CD4-positive, alpha-beta T cell treated with Interleukin-4 for 4 hours (primary cell): ENCODE measurements at regions not wholly inside any gene's neighbourhood (a gene's known extent, or its start where the extent isn't known, plus 50 kb on each side); places are given as distances from the start of the nearest gene placed in this dataset.

Source experiments
- DNase-seq: peaks from one replicate; pipeline ENCODE4 v3.0.0-alpha.2; 2020

DNA sequence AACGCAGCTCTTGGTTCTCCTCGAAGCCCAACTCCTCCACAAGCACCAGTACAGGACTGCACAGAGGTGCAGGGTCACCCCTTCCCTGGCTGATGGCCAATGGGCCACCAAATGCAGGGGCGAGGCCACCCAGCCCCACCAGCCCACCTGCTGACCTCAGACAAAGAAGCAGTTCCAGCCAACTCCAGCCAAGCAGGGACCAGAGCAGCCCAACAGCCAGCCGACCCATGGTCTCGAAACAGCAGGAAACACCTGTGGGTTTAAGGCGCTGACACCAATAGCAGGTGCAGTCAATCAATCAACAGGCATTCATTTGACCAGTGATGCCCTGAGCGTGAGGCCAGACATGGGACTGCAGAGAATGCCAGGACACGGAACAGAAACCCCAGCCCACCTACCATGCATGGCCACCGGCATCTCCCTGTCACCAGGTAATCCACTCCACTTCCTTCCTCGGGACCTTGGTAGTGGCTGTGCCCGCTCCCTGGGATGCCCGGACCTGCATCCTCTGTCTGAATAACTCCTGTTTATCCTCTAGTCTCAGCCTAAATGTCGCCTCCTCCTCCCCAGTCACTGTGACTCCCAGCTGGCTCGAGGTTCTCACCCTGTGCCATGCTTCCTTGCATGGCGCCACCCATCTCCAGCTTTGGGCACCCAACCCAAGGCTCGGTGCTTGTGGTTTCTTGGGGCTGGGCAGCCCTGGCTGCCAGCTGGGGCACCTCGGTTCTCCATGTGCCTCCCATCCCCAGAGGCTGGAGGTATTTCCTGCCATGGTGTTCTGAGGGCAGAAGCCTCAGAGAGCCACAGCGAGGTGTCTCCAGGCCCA is 1475.4 kb downstream of the BRD1 start:
- DNase-seq = no peak

GRCh38 chr22:48351376-48352085 is 1476.1 kb downstream of the BRD1 start:
- no peak for DNase-seq

DNA sequence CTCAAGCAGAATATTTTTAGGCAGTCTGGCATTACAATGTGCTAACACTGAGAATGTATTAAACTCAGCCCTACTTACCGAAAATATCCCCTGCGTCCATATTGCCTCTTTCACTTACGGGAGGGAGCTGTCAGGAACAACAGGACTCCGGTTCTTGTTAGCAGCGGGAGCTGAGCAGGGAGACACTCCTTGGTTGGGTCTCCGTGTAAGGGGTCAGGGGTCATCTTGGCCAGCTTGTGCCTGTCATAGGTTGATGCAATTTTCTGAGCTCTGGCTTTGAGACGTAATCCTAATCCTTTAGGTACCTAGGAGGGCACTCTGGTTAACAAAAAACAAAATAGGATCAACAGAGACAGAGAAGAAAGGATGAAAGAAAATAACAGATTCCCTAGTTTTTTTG is 1477.2 kb downstream of the BRD1 start:
- no peak for DNase-seq

- DNase-seq = no peak
These were observed 1478.8 kb downstream of the BRD1 start for GRCh38 chr22:48348855-48349254.

- DNase-seq = no peak
These were observed 1480.4 kb downstream of the BRD1 start for GRCh38 chr22:48347311-48347710.

- DNase-seq = no peak
These were observed 1480.8 kb downstream of the BRD1 start for GRCh38 chr22:48346911-48347310.

DNA sequence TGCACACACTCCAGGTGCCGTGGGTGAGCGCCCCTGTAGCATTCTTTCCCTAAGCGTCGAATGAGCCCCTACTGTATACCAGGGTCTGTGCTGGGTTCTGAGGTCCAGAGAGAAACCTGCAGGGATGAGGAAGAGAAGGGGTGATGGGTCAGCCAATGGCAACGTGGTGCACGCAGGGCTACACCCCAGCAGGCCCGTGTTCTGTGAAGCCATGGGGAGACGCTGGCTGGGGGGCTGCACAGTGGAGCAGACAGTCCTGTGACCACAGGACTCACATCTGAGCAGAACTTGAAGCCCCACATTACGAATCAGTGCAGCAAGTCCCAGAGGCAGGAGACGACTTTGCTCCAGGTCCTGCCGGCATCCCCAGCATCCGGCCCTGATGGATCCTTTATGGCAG is 1481.4 kb downstream of the BRD1 start:
- DNase-seq = no peak

DNA sequence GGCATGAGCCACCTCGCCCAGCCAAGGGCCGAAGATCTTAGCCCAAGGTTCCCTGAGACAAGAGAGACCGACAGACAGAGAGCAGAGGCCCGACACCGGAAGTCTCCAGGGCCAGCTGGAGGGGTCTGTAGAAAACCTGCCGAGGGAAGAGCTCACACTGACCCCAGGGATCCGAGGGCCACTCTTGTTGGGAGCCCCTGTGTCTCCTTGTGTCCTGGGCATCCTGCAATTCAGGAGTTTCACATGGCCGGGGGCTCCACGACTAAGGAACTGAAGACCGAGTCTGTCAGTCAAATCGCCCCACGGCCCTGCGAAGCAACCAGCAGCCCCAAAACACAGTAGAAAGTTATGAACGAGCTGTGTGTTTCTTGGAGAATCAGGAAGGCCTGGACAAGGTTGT is 1482.0 kb downstream of the BRD1 start:
- DNase-seq = no peak

DNA sequence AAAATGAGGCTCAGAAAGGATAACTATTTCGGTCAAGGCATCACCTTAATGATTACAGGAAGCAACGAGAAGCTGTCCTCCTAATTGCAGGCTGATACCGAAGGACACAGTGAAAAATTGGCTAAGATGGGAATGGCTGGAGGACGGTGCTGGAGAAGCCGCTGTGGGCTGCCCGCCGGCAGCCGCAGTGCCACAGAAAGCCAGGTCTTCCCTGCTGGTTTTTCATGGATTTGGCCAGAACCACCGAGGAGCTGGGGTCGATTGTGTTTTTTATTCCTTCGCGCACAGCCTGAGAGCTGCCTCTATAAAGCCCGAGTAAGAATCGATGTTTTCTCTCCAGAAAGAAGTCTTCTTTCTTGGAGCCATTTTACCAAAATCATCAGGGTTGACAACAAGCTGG is 1484.2 kb downstream of the BRD1 start:
- no peak for DNase-seq

DNA sequence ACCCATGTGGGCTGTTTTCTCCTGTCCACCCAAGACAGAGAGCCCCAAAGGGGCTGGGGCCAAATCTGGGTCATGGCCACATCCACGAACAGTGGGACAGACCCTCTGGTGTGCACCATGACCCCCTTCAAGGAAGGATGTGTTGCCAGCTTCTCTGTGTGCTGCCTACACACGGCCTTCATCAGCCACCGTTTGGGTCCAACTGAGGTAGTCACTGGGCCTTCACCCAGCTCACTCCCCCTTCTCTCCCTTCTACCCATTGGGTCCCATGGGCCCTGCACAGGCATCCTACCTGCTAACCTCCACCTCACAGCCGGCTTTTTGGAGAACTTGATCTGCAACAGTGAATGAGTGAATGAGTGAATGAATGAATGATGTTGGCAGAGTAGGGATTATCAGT is 1484.9 kb downstream of the BRD1 start:
- DNase-seq = no peak

GRCh38 chr22:48342016-48342415 is 1485.7 kb downstream of the BRD1 start:
- DNase-seq = no peak

DNA sequence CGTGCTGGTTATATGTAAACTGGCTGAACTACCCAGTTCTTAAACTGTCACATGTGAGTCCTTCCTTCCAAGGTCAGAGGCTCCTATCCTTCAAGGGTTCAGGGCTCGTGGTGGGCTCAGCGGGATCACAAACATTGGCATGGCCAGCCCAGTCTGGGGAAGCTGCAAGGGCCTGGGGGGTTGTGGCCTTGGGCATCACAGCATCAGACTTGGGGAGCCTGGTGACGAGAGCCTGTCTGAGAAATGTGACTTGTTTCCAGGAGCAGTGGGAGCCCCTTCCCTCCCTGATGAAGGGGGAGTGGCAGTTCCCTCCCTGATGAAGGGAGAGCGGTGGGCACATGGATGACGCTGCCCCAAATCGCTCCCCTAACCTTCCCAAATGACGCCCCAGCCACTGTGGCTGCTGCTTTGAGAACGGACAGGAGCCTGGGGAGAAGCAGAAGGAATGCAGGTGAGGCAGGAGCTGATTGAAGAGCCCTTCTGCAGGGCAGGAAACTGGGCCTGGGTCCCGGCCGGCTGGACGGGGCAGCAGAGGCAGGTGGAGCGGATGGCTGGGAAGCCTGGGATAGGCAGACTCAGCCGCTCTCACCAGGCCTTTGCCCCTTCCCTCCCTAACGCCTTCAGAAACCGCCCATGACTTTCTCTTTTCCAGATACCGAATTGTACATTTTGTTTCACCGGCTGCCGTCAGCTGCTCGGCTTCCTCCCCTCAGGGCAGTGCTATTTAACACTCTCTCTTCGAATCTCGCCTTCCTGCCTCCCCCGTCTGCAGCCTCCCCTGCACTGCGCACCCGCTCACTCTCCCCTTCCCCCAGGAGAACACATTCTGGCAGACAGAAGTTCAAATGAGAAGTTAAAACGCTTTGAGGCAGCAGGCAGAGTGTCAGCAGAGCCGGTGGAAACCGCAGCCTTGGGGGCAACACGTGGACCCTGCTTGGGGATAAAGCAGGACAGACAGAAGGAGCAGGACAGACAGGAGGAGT is 1486.7 kb downstream of the BRD1 start:
- DNase-seq = no peak

DNA sequence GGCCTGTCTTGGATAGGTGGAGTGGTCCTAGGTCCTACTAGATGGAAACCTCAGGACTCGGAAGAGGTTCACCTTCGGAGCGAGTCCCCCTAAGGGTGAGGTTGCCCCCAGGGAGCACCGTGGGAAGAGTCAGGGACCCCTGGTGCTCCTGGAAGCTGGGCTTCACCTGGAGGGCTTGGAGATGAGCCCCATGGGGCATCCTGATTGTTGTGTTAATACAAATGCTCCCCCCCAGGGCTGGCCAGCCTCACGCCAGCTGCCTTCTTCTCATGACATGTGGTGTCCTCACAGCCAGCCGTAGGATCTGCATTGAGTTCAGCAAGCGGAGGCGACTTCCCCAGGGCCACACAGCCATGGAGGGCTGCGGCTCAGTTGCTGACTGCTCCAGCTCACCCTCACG is 1487.5 kb downstream of the BRD1 start:
- DNase-seq = no peak

- no peak for DNase-seq
These were observed 1488.6 kb downstream of the BRD1 start for GRCh38 chr22:48338793-48339705.

GRCh38 chr22:48337957-48338792 is 1489.5 kb downstream of the BRD1 start:
- DNase-seq = no peak

DNA sequence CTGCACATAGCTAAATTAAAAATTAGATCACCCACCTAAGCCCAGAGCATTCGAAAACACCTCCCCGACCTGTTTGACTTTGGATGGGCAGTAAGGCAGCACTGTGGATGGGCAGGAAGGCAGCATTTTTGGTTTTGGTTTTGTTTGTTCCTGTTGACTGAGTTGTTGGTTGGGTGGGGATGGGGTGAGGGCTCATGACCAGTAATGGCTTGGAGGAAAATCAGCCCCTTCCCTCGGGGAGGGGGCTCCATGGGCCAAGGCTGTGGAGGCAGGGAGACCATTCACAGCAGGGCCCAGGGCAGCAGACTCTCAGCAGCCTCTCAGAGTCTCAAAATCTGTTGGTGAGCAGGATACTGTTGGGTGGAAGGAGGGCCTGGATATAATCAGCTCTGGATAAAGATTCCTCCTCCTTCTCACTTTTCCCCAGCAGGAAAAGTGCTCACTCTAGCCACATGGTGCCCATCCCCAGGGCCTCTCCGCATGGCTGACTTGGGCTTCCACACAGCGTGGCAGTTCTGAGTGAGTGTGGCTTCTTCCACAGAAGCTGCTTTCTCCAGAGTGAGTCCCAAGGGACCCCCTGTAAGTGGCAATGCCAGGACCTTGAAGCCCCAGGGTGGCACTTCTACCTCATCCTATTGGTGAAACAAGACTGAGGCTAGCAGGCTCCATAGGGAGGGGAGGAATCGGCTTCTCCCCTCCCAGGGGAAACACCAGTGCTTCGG is 1491.2 kb downstream of the BRD1 start:
- no peak for DNase-seq

DNA sequence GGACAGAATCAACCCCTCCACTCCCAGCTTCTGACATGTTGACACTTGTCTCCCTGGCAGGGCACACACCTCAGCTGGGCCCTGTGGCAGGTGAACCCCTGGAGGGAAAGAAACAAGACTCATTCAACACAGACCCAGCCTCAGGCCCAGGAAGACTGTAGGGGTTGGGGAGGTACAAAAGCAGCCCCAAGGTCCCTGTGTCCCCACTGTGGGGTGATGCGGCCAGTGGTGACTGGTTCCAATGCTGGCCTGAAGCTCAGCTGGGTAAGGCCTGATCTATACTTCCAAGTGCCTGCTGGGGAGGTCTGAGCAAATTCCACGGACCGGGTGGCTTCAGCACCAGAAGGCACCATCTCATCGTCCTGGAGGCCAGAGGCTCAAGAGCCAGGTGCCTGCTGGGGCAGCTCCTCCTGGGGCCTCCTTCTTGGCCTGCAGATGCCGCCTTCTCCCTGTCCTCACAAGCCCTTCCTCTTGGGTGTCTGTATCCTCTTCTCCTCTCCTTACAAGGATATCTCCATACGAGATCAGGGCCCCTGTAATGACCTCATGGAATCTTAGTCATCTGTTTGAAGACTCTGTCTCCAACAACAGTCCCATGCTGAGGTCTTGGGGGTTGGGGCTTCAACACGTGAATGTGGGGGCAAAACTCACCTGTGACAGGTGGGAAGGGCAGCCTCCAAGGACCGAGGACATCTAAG is 1492.1 kb downstream of the BRD1 start:
- DNase-seq = no peak

- no peak for DNase-seq
These were observed 1492.7 kb downstream of the BRD1 start for GRCh38 chr22:48334971-48335370.

GRCh38 chr22:48333816-48334735 is 1493.6 kb downstream of the BRD1 start:
- DNase-seq = no peak
